ENCODE measurements at regions not wholly inside any gene's neighbourhood (a gene's known extent, or its start where the extent isn't known, plus 50 kb on each side); places are given as distances from the start of the nearest gene placed in this dataset.

GRCh38 chr13:86826232-86826631 lies 844.9 kb upstream of the SLITRK5 start:
- TF ChIP-seq EZH2 (IDR thresholded peaks at IDR 0.05; ENCODE audit: borderline replicate concordance, low read length) (no peak), CTCF (IDR thresholded peaks at IDR 0.05; ENCODE audit: low read length) (no peak)

GRCh38 chr13:86830046-86830445 lies 841.1 kb upstream of the SLITRK5 start:
- Histone ChIP-seq H3K4me2 (ENCODE audit: low read length) (no peak overlapping the region), H3F3A (ENCODE audit: insufficient read depth, low read length) (no peaks in the 10 kb centered on the region), H2AFZ (ENCODE audit: low read length) (no peak overlapping the region), H4K20me1 (ENCODE audit: insufficient read depth, low read length) (no peaks in the 10 kb centered on the region), H3K27me3 (ENCODE audit: insufficient read depth, low read length) (no peaks in the 10 kb centered on the region), H3K79me2 (ENCODE audit: insufficient read depth, low read length) (no peaks in the 10 kb centered on the region), H3K4me3 (ENCODE audit: low read depth, low read length, poor library complexity, severe bottlenecking) (no peak overlapping the region), H3K4me1 (ENCODE audit: insufficient read depth, low read length, severe bottlenecking) (no peaks in the 10 kb centered on the region), H3K9me2 (ENCODE audit: low read depth, low read length) (no peaks in the 10 kb centered on the region), H3K36me3 (ENCODE audit: insufficient read depth, low read length) (no peaks in the 10 kb centered on the region), H3K27ac (ENCODE audit: low read depth, low read length, poor library complexity, severe bottlenecking) (no peak overlapping the region), H3K9ac (ENCODE audit: low read length) (no peak overlapping the region), H3K9me3 (ENCODE audit: low read length) (peaks cover 2% of the 10 kb centered on the region; the same call in 1 of the 2 replicates)
- TF ChIP-seq EZH2 (IDR thresholded peaks at IDR 0.05; ENCODE audit: borderline replicate concordance, low read length) (no peak), CTCF (IDR thresholded peaks at IDR 0.05; ENCODE audit: low read length) (no peak)

More at GRCh38 chr13:86826232-86826631, 844.9 kb upstream of the SLITRK5 start:
- no peak overlapping the region for H3K27ac ChIP-seq (ENCODE audit: low read depth, low read length, poor library complexity, severe bottlenecking)
- H2AFZ ChIP-seq (ENCODE audit: low read length) = no peak overlapping the region
- H3K79me2 ChIP-seq (ENCODE audit: insufficient read depth, low read length) = no peaks in the 10 kb centered on the region
- H3K4me2 ChIP-seq (ENCODE audit: low read length) = no peak overlapping the region
- H3F3A ChIP-seq (ENCODE audit: insufficient read depth, low read length) = no peaks in the 10 kb centered on the region
- H3K9ac ChIP-seq (ENCODE audit: low read length) = no peak overlapping the region
- H3K4me1 ChIP-seq (ENCODE audit: insufficient read depth, low read length, severe bottlenecking) = no peaks in the 10 kb centered on the region
- no peaks in the 10 kb centered on the region for H3K36me3 ChIP-seq (ENCODE audit: insufficient read depth, low read length)
- H4K20me1 ChIP-seq (ENCODE audit: insufficient read depth, low read length) = no peaks in the 10 kb centered on the region
- H3K27me3 ChIP-seq (ENCODE audit: insufficient read depth, low read length) = no peaks in the 10 kb centered on the region
- H3K9me2 ChIP-seq (ENCODE audit: low read depth, low read length) = no peaks in the 10 kb centered on the region
- H3K9me3 ChIP-seq (ENCODE audit: low read length) = no peaks in the 10 kb centered on the region
- no peak overlapping the region for H3K4me3 ChIP-seq (ENCODE audit: low read depth, low read length, poor library complexity, severe bottlenecking)

- Histone ChIP-seq H3K9me2 (ENCODE audit: low read depth, low read length) (no peaks in the 10 kb centered on the region), H3K27ac (ENCODE audit: low read depth, low read length, poor library complexity, severe bottlenecking) (no peak overlapping the region), H3K4me2 (ENCODE audit: low read length) (no peak overlapping the region), H3K4me3 (ENCODE audit: low read depth, low read length, poor library complexity, severe bottlenecking) (no peak overlapping the region), H4K20me1 (ENCODE audit: insufficient read depth, low read length) (no peaks in the 10 kb centered on the region), H2AFZ (ENCODE audit: low read length) (no peak overlapping the region), H3F3A (ENCODE audit: insufficient read depth, low read length) (no peaks in the 10 kb centered on the region), H3K36me3 (ENCODE audit: insufficient read depth, low read length) (no peaks in the 10 kb centered on the region), H3K27me3 (ENCODE audit: insufficient read depth, low read length) (no peaks in the 10 kb centered on the region), H3K9me3 (ENCODE audit: low read length) (peaks cover 8% of the 10 kb centered on the region; the same call in 1 of the 2 replicates), H3K9ac (ENCODE audit: low read length) (no peak overlapping the region), H3K4me1 (ENCODE audit: insufficient read depth, low read length, severe bottlenecking) (no peaks in the 10 kb centered on the region), H3K79me2 (ENCODE audit: insufficient read depth, low read length) (no peaks in the 10 kb centered on the region)
- TF ChIP-seq EZH2 (IDR thresholded peaks at IDR 0.05; ENCODE audit: borderline replicate concordance, low read length) = no peak
- no peak for TF ChIP-seq CTCF (IDR thresholded peaks at IDR 0.05; ENCODE audit: low read length)
Observed at GRCh38 chr13:86831084-86831483, 840.1 kb upstream of the SLITRK5 start.

Data from OCI-LY1 (cell line).